Endothelial cell (in vitro differentiated cells): ENCODE measurements at regions not wholly inside any gene's neighbourhood (a gene's known extent, or its start where the extent isn't known, plus 50 kb on each side); places are given as distances from the start of the nearest gene placed in this dataset.

Experiments
- DNase-seq: peaks from one replicate; pipeline ENCODE4 v3.0.0; 2021; ENCODE audit warnings: low spot score
- H3K27ac Mint-ChIP-seq: one replicate; pipeline ENCODE4 v1.8.0; 2021; ENCODE audit warnings: mixed read lengths, inconsistent platforms; ENCODE audit not compliant: unreplicated experiment
- H3K27me3 Mint-ChIP-seq: one replicate; pipeline ENCODE4 v1.8.0; 2021; ENCODE audit warnings: mild to moderate bottlenecking, moderate library complexity, mixed read lengths, inconsistent platforms; ENCODE audit not compliant: unreplicated experiment
- H3K36me3 Mint-ChIP-seq: one replicate; pipeline ENCODE4 v1.8.0; 2021; ENCODE audit warnings: mild to moderate bottlenecking, low read depth, mixed read lengths, inconsistent platforms; ENCODE audit not compliant: unreplicated experiment
- H3K4me1 Mint-ChIP-seq: one replicate; pipeline ENCODE4 v1.8.0; 2021; ENCODE audit warnings: mild to moderate bottlenecking, mixed read lengths, inconsistent platforms; ENCODE audit not compliant: unreplicated experiment
- H3K4me3 Mint-ChIP-seq: one replicate; pipeline ENCODE4 v1.8.0; 2021; ENCODE audit warnings: mild to moderate bottlenecking, mixed read lengths, inconsistent platforms; ENCODE audit not compliant: unreplicated experiment
- H3K9me3 Mint-ChIP-seq: one replicate; pipeline ENCODE4 v1.8.0; 2021; ENCODE audit warnings: mixed read lengths, inconsistent platforms; ENCODE audit not compliant: unreplicated experiment
- CTCF ChIP-seq: fragments of 200-600 bp; sonication (generic); IDR thresholded peaks from one replicate; pipeline ENCODE4 v1.5.0; 2021; ENCODE audit warnings: antibody characterized with exemption; ENCODE audit not compliant: unreplicated experiment

- Mint-ChIP-seq H3K27me3 (no peaks in the 10 kb centered on the region), H3K4me1 (no peaks in the 10 kb centered on the region), H3K36me3 (no peaks in the 10 kb centered on the region), H3K27ac (no peak overlapping the region), H3K9me3 (no peaks in the 10 kb centered on the region), H3K4me3 (no peak overlapping the region)
- no peak for TF ChIP-seq CTCF
- DNase-seq = no peak
Observed at GRCh38 chr2:39602616-39603015, 63.1 kb upstream of the TMEM178A start.

DNA sequence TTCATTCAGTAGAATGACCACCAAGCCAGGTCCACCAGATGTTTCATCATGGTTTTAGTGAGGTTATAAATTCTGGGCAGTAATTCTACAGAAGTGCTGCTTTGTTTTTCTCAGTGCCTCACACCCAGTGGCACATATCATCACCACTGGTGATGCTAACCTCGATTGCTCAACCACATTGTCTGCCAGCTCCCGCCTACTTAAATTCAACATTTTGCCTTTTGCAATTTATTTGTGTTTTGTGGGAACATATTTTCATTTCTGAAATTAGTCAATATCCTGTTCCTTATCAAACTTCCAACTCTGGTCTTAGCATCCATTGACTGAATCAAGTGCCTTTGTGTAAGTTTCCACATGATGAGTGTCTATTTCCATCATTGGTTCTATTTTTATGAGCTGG is 62.3 kb upstream of the TMEM178A start:
- Mint-ChIP-seq H3K4me3 (no peak overlapping the region), H3K27me3 (no peaks in the 10 kb centered on the region), H3K9me3 (no peaks in the 10 kb centered on the region), H3K4me1 (no peaks in the 10 kb centered on the region), H3K36me3 (no peaks in the 10 kb centered on the region), H3K27ac (no peak overlapping the region)
- DNase-seq = no peak
- TF ChIP-seq CTCF = no peak

- no peak overlapping the region for H3K27ac Mint-ChIP-seq
- no peak for TF ChIP-seq CTCF
- no peak overlapping the region for H3K4me3 Mint-ChIP-seq
- H3K4me1 Mint-ChIP-seq = no peaks in the 10 kb centered on the region
- H3K9me3 Mint-ChIP-seq = no peaks in the 10 kb centered on the region
- DNase-seq = no peak
- H3K36me3 Mint-ChIP-seq = no peaks in the 10 kb centered on the region
- no peaks in the 10 kb centered on the region for H3K27me3 Mint-ChIP-seq
Observed at GRCh38 chr2:39604866-39605265, 60.9 kb upstream of the TMEM178A start.

DNA sequence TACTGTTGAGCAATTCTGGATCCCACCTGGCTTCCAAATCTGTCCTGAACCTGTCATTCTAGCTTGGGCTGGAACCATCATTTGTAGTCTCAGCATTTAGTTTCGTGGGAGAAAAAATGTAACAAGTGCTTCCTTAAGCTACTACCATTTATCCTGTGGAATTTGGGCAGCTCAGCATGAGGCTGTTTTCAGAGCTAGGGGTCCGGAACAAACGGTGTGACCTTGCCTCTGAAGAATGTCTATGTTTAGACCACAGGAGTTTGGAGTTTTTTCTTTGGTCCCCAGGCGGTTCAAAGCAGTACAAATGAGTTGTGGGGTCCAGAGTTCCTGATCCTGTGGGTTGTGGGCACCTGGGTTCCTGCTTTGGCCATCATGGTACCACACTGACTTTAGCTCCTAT is 59.1 kb upstream of the TMEM178A start:
- Mint-ChIP-seq H3K4me3 (no peak overlapping the region), H3K4me1 (no peaks in the 10 kb centered on the region), H3K27me3 (no peaks in the 10 kb centered on the region), H3K9me3 (no peaks in the 10 kb centered on the region), H3K36me3 (no peaks in the 10 kb centered on the region), H3K27ac (no peak overlapping the region)
- no peak for DNase-seq
- no peak for TF ChIP-seq CTCF

GRCh38 chr2:39607538-39608262 is 58.0 kb upstream of the TMEM178A start:
- no peak for DNase-seq
- no peak overlapping the region for H3K27ac Mint-ChIP-seq
- H3K9me3 Mint-ChIP-seq = no peaks in the 10 kb centered on the region
- TF ChIP-seq CTCF = no peak
- no peaks in the 10 kb centered on the region for H3K36me3 Mint-ChIP-seq
- H3K27me3 Mint-ChIP-seq = no peaks in the 10 kb centered on the region
- H3K4me3 Mint-ChIP-seq = no peak overlapping the region
- no peaks in the 10 kb centered on the region for H3K4me1 Mint-ChIP-seq
